ENCODE measurements at regions not wholly inside any gene's neighbourhood (a gene's known extent, or its start where the extent isn't known, plus 50 kb on each side); places are given as distances from the start of the nearest gene placed in this dataset.

- no peak for FAIRE-seq
- no TSS peak for BruUV-seq (replicated peaks)
Measured at GRCh38 chr2:215653344-215654030, 217.6 kb upstream of the FN1 start.

More at GRCh38 chr2:215653344-215654030, 217.6 kb upstream of the FN1 start:
- Histone ChIP-seq H3K27me3 (ENCODE audit: control insufficient read depth in 1 of 2, insufficient read depth in 2 of 2, low read length in 2 of 2) (no peaks in the 10 kb centered on the region), H3K79me2 (ENCODE audit: insufficient read depth, low read length) (no peaks in the 10 kb centered on the region), H2AFZ (ENCODE audit: low read length) (no peak overlapping the region), H3K4me2 (ENCODE audit: low read depth, low read length) (no peak overlapping the region), H3K4me3 (replicated peaks in 1 of 3; ENCODE audit: insufficient read depth in 1 of 3, low read depth in 2 of 3, low read length in 3 of 3) (no peak overlapping the region), H3K4me1 (ENCODE audit: insufficient read depth, low read length) (peaks cover 17% of the 10 kb centered on the region), H3K27ac (ENCODE audit: extremely low read length, insufficient read depth, low read length) (no peak overlapping the region), H4K20me1 (ENCODE audit: insufficient read depth, low read length) (no peaks in the 10 kb centered on the region), H3K9me3 (ENCODE audit: low read length) (no peaks in the 10 kb centered on the region), H3K9ac (ENCODE audit: insufficient read depth, low read depth, low read length) (no peak overlapping the region), H3K36me3 (replicated peaks in 1 of 2; ENCODE audit: control insufficient read depth in 1 of 2, insufficient read depth in 2 of 2, low read length in 2 of 2) (no peaks in the 10 kb centered on the region)
- ATAC-seq (no peak), DNase-seq (ENCODE audit: low spot score) (no peak)
- intact Hi-C loops (cut with micrococcal nuclease; ENCODE audit: unreplicated experiment) (no loop called here), in situ Hi-C loops (cut with HindIII; ENCODE audit: extremely low pct_ligation_motif_present, low pct_unique_long_range_greater_than_20kb) (no loop called here)
- ChIA-PET CTCF (ENCODE audit: low intra/inter-chr PET ratio, low total read pairs) (no interaction called here), POLR2A (no interaction called here)
- TF ChIP-seq, protein P1, sequence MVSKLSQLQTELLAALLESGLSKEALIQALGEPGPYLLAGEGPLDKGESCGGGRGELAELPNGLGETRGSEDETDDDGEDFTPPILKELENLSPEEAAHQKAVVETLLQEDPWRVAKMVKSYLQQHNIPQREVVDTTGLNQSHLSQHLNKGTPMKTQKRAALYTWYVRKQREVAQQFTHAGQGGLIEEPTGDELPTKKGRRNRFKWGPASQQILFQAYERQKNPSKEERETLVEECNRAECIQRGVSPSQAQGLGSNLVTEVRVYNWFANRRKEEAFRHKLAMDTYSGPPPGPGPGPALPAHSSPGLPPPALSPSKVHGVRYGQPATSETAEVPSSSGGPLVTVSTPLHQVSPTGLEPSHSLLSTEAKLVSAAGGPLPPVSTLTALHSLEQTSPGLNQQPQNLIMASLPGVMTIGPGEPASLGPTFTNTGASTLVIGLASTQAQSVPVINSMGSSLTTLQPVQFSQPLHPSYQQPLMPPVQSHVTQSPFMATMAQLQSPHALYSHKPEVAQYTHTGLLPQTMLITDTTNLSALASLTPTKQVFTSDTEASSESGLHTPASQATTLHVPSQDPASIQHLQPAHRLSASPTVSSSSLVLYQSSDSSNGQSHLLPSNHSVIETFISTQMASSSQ (IDR thresholded peaks at IDR 0.05; ENCODE audit: low read depth), result no peak
- TF ChIP-seq, protein P1 (CRISPR knock-in tag; IDR thresholded peaks at IDR 0.05; ENCODE audit: borderline replicate concordance), result no peak
- TF ChIP-seq U2AF1 (optimal IDR thresholded peaks at IDR 0.05; ENCODE audit: low read depth, low read length) (no peak), RFXANK (CRISPR knock-in tag; IDR thresholded peaks at IDR 0.05) (no peak), ZNF446 (CRISPR knock-in tag; IDR thresholded peaks at IDR 0.05) (no peak), GLMP (CRISPR knock-in tag; IDR thresholded peaks at IDR 0.05; ENCODE audit: borderline replicate concordance) (no peak), HDAC6 (IDR thresholded peaks at IDR 0.05; ENCODE audit: low read depth, low read length) (no peak), THAP8 (CRISPR knock-in tag; IDR thresholded peaks at IDR 0.05; ENCODE audit: borderline replicate concordance) (no peak), THAP9 (CRISPR knock-in tag; IDR thresholded peaks at IDR 0.05; ENCODE audit: borderline replicate concordance) (no peak)
- 92% methylated on average over 4 of the region's 4 CpGs for WGBS (ENCODE audit: low lambda C conversion rate)

All from HepG2 (cell line).